Fibroblast of the conjunctiva (primary cell): ENCODE measurements at regions not wholly inside any gene's neighbourhood (a gene's known extent, or its start where the extent isn't known, plus 50 kb on each side); places are given as distances from the start of the nearest gene placed in this dataset.
A peak's percentile ranks its signal among the peaks of the same experiment; 100 is the strongest.

ENCODE experiments used
- DNase-seq: peaks from one replicate; pipeline ENCODE4 v3.0.0-alpha.2; 2010; ENCODE audit warnings: low read depth

- DNase-seq = no peak
Measured at GRCh38 chr9:18149471-18150011, 324.4 kb upstream of the ADAMTSL1 start.

GRCh38 chr9:18154661-18155060 is 319.3 kb upstream of the ADAMTSL1 start:
- no peak for DNase-seq

GRCh38 chr9:18159254-18159653 is 314.7 kb upstream of the ADAMTSL1 start:
- no peak for DNase-seq

- no peak for DNase-seq
Measured at GRCh38 chr9:18163146-18163545, 310.8 kb upstream of the ADAMTSL1 start.

GRCh38 chr9:18167733-18168132 is 306.2 kb upstream of the ADAMTSL1 start:
- DNase-seq = no peak

- no peak for DNase-seq
Measured at GRCh38 chr9:18173923-18174322, 300.0 kb upstream of the ADAMTSL1 start.

- DNase-seq = no peak
Measured at GRCh38 chr9:18182636-18183035, 291.3 kb upstream of the ADAMTSL1 start.

GRCh38 chr9:18183974-18184373 is 290.0 kb upstream of the ADAMTSL1 start:
- no peak for DNase-seq

GRCh38 chr9:18184401-18184800 is 289.6 kb upstream of the ADAMTSL1 start:
- no peak for DNase-seq

- no peak for DNase-seq
Measured at GRCh38 chr9:18185196-18185595, 288.8 kb upstream of the ADAMTSL1 start.

GRCh38 chr9:18188971-18189370 is 285.0 kb upstream of the ADAMTSL1 start:
- DNase-seq = no peak

GRCh38 chr9:18189871-18190670 is 283.9 kb upstream of the ADAMTSL1 start:
- no peak for DNase-seq

- DNase-seq = no peak
Measured at GRCh38 chr9:18190671-18191374, 283.1 kb upstream of the ADAMTSL1 start.

GRCh38 chr9:18194316-18194715 is 279.6 kb upstream of the ADAMTSL1 start:
- DNase-seq = no peak

- DNase-seq = no peak
Measured at GRCh38 chr9:18195223-18195622, 278.7 kb upstream of the ADAMTSL1 start.

GRCh38 chr9:18202924-18203323 is 271.0 kb upstream of the ADAMTSL1 start:
- no peak for DNase-seq

- no peak for DNase-seq
Measured at GRCh38 chr9:18207735-18208134, 266.2 kb upstream of the ADAMTSL1 start.

GRCh38 chr9:18208166-18209059 is 265.5 kb upstream of the ADAMTSL1 start:
- DNase-seq = peak; percentile 5

GRCh38 chr9:18215626-18216025 is 258.3 kb upstream of the ADAMTSL1 start:
- DNase-seq = no peak

- no peak for DNase-seq
Measured at GRCh38 chr9:18216376-18216775, 257.6 kb upstream of the ADAMTSL1 start.

- DNase-seq = no peak
Measured at GRCh38 chr9:18228101-18228500, 245.9 kb upstream of the ADAMTSL1 start.

GRCh38 chr9:18229992-18230676 is 243.8 kb upstream of the ADAMTSL1 start:
- DNase-seq = no peak
